Caco-2 (cell line): ENCODE measurements at regions not wholly inside any gene's neighbourhood (a gene's known extent, or its start where the extent isn't known, plus 50 kb on each side); places are given as distances from the start of the nearest gene placed in this dataset.

Experiments
- BruUV-seq: library from RNA; stranded (reverse); fragments of 400-500 nt; replicated peaks from 2 replicates; lab custom pipeline; 2021; lab: Mats Ljungman, UMichigan
- CTCF ChIA-PET: fragments of 300-600 bp; sonication (Branson Sonifier 250); formaldehyde crosslinking; loops from one replicate; lab custom pipeline; 2022; ENCODE audit warnings: antibody characterized with exemption; lab: Charles Lee
- POLR2A ChIA-PET: fragments of 300-600 bp; sonication (Branson Sonifier 250); formaldehyde crosslinking; loops from one replicate; lab custom pipeline; 2022; ENCODE audit warnings: antibody characterized with exemption; lab: Charles Lee
- DNase-seq, 2 experiments: peaks; one replicate each; pipeline versions ENCODE4 v3.0.0 to v3.0.0-alpha.2; 2020 to 2022
- H3K27me3 ChIP-seq: replicated peaks from 2 replicates; pipeline ENCODE4 v1.6.0; 2011; ENCODE audit warnings: low read length; ENCODE audit not compliant: control insufficient read depth, insufficient read depth
- H3K36me3 ChIP-seq: 2 replicates; pipeline ENCODE4 v1.5.1; 2011; ENCODE audit warnings: low read length; ENCODE audit not compliant: control insufficient read depth, insufficient read depth
- H3K4me1 ChIP-seq: fragments of 250-450 bp; sonication (Bioruptor Pico); 2 replicates; pipeline ENCODE4 v1.5.1; 2020; ENCODE audit warnings: mild to moderate bottlenecking
- H3K4me3 ChIP-seq: 2 replicates; pipeline ENCODE4 v1.5.1; 2011; ENCODE audit warnings: low read depth, mild to moderate bottlenecking, control low read depth, low read length
- H3K9me3 ChIP-seq: fragments of 250-450 bp; sonication (Bioruptor Pico); 2 replicates; pipeline ENCODE4 v1.5.1; 2020; ENCODE audit warnings: mild to moderate bottlenecking, moderate library complexity
- H3K27ac Mint-ChIP-seq: one replicate; pipeline ENCODE4 v1.8.0; 2022; ENCODE audit warnings: mixed read lengths; ENCODE audit not compliant: unreplicated experiment
- H3K27me3 Mint-ChIP-seq: one replicate; pipeline ENCODE4 v1.8.0; 2022; ENCODE audit warnings: mixed read lengths; ENCODE audit not compliant: insufficient read depth, unreplicated experiment
- H3K36me3 Mint-ChIP-seq: one replicate; pipeline ENCODE4 v1.8.0; 2022; ENCODE audit warnings: mild to moderate bottlenecking, mixed read lengths; ENCODE audit not compliant: insufficient read depth, unreplicated experiment
- H3K4me1 Mint-ChIP-seq: one replicate; pipeline ENCODE4 v1.8.0; 2022; ENCODE audit warnings: low read depth, mixed read lengths; ENCODE audit not compliant: unreplicated experiment
- H3K4me3 Mint-ChIP-seq: one replicate; pipeline ENCODE4 v1.8.0; 2022; ENCODE audit warnings: mild to moderate bottlenecking, moderate library complexity, mixed read lengths; ENCODE audit not compliant: unreplicated experiment
- H3K9me3 Mint-ChIP-seq: one replicate; pipeline ENCODE4 v1.8.0; 2022; ENCODE audit warnings: mixed read lengths; ENCODE audit not compliant: unreplicated experiment
- CTCF ChIP-seq, 2 experiments: fragments of 200-600 bp in 1 of 2; IDR thresholded peaks; 1 replicate in 1 of 2; 2 replicates in 1 of 2; pipeline versions ENCODE4 v1.5.1 to v1.8.0; 2011 to 2022; ENCODE audit warnings: antibody characterized with exemption in 1 of 2, control low read depth in 1 of 2, inconsistent platforms in 1 of 2, low read depth in 1 of 2, low read length in 1 of 2, mild to moderate bottlenecking in 1 of 2, moderate library complexity in 1 of 2; ENCODE audit not compliant: insufficient read depth in 1 of 2, severe bottlenecking in 1 of 2, unreplicated experiment in 1 of 2
- intact Hi-C: fragments of 100-400 bp; cut with micrococcal nuclease; formaldehyde crosslinking; loops from one replicate; pipeline ENCODE4 v1.10.0; 2022; ENCODE audit not compliant: unreplicated experiment

- intact Hi-C loops = no loop called here
- Histone ChIP-seq H3K27me3 (no peaks in the 10 kb centered on the region), H3K36me3 (no peaks in the 10 kb centered on the region), H3K9me3 (no peaks in the 10 kb centered on the region), H3K4me1 (no peaks in the 10 kb centered on the region), H3K4me3 (no peak overlapping the region)
- Mint-ChIP-seq H3K27me3 (peaks cover 19% of the 10 kb centered on the region), H3K4me3 (no peak overlapping the region), H3K9me3 (no peaks in the 10 kb centered on the region), H3K36me3 (no peaks in the 10 kb centered on the region), H3K27ac (no peak overlapping the region), H3K4me1 (no peaks in the 10 kb centered on the region)
- TF ChIP-seq CTCF (IDR thresholded peaks at IDR 0.05; ENCODE audit: insufficient read depth in 1 of 2, low read depth in 1 of 2, low read length in 1 of 2, severe bottlenecking in 1 of 2, unreplicated experiment in 1 of 2) = no peak
- DNase-seq = no peak
- CTCF ChIA-PET = no interaction called here
- BruUV-seq = no TSS peak
- POLR2A ChIA-PET = no interaction called here
Measured at GRCh38 chr11:128359515-128359914, 227.8 kb downstream of the ETS1 start.

GRCh38 chr11:128357073-128357472, 230.3 kb downstream of the ETS1 start:
- no peak for DNase-seq
- no peaks in the 10 kb centered on the region; the same call in 1 of the 2 replicates for H3K27me3 ChIP-seq
- Mint-ChIP-seq H3K9me3 (no peaks in the 10 kb centered on the region), H3K36me3 (no peaks in the 10 kb centered on the region), H3K27ac (no peak overlapping the region), H3K4me3 (no peak overlapping the region), H3K4me1 (no peaks in the 10 kb centered on the region), H3K27me3 (peaks cover 12% of the 10 kb centered on the region)
- no peak overlapping the region for H3K4me3 ChIP-seq
- intact Hi-C loops = no loop called here
- no peaks in the 10 kb centered on the region for H3K4me1 ChIP-seq
- ChIA-PET POLR2A (no interaction called here), CTCF (no interaction called here)
- H3K36me3 ChIP-seq = no peaks in the 10 kb centered on the region
- TF ChIP-seq CTCF (IDR thresholded peaks at IDR 0.05; ENCODE audit: insufficient read depth in 1 of 2, low read depth in 1 of 2, low read length in 1 of 2, severe bottlenecking in 1 of 2, unreplicated experiment in 1 of 2) = no peak
- BruUV-seq = no TSS peak
- H3K9me3 ChIP-seq = no peaks in the 10 kb centered on the region

GRCh38 chr11:128355558-128355957, 231.8 kb downstream of the ETS1 start:
- H3K4me1 Mint-ChIP-seq = no peaks in the 10 kb centered on the region
- Histone ChIP-seq H3K4me3 (no peak overlapping the region), H3K27me3 (no peaks in the 10 kb centered on the region; the same call in 1 of the 2 replicates), H3K36me3 (no peaks in the 10 kb centered on the region), H3K4me1 (no peaks in the 10 kb centered on the region), H3K9me3 (no peaks in the 10 kb centered on the region)
- CTCF ChIA-PET = no interaction called here
- H3K9me3 Mint-ChIP-seq = no peaks in the 10 kb centered on the region
- no peak overlapping the region for H3K27ac Mint-ChIP-seq
- no peak for TF ChIP-seq CTCF (IDR thresholded peaks at IDR 0.05; ENCODE audit: insufficient read depth in 1 of 2, low read depth in 1 of 2, low read length in 1 of 2, severe bottlenecking in 1 of 2, unreplicated experiment in 1 of 2)
- H3K36me3 Mint-ChIP-seq = no peaks in the 10 kb centered on the region
- H3K4me3 Mint-ChIP-seq = no peak overlapping the region
- H3K27me3 Mint-ChIP-seq = peaks cover 14% of the 10 kb centered on the region
- BruUV-seq = no TSS peak
- POLR2A ChIA-PET = no interaction called here
- DNase-seq = no peak
- intact Hi-C loops = no loop called here
